HG03135 (cell line): ENCODE measurements at regions not wholly inside any gene's neighbourhood (a gene's known extent, or its start where the extent isn't known, plus 50 kb on each side); places are given as distances from the start of the nearest gene placed in this dataset.

Source experiments
- ATAC-seq: cut with Tn5 transposase; IDR thresholded peaks from one replicate; pipeline ENCODE4 v1.9.1; 2021; ENCODE audit warnings: mild to moderate bottlenecking, moderate library complexity; ENCODE audit not compliant: unreplicated experiment

DNA sequence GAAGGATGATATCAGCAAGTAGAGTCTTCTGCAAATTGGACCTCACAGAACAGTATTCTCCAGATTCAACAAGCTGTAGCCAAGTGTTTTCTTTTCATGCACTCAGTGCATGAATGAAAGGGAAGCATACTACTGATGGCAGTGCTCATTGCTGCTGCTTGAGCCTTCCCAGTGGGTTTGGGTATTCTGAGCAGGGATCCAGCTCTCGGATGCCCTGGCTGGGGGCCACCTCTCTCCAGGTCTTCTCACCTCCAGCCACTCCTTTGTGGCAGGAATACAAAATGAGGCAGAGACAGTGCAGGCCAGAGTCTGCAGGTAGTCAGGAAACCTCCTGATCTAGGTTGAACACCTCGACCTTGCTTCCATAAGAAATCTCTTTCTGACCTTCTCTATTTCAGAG is 390.4 kb upstream of the CELF4 start:
- no peak for ATAC-seq

DNA sequence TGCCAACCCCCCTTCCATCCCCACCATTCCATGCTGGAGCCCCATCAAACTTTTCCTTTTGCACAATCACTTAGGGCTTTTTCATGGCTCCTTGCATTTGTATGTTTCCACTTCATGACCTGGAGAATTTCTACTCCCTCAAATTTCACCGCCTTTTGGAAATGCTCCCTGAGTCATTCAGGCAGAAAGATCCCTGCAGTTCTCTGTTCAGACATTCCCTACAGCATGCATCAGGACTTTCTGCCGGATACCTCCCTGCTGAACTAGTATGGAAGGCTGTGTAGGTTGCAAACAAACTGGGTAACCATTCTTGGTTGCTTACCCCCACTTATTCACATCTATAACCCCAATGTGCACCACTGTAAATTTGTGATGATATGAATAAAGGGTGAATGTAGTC is 389.6 kb upstream of the CELF4 start:
- ATAC-seq, result no peak

DNA sequence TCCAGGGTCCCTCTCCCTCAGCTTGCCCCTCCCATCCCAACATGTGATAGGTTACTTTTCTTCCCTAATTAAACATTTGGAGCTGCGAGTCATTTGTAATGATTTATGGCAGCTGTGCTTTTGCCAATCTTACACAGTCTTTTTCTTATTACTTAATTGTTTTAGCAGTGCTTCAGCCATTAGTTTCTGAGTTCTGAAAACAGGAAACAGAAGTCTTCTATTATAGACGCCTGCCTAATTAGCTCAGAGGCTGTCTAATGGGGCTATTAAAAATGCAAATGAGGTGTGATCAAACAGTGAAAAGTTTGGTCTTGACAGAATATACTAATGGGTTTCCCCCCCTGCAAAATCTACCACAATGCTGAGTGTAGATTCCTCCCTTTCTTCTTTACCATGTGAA is 388.3 kb upstream of the CELF4 start:
- ATAC-seq, result no peak

DNA sequence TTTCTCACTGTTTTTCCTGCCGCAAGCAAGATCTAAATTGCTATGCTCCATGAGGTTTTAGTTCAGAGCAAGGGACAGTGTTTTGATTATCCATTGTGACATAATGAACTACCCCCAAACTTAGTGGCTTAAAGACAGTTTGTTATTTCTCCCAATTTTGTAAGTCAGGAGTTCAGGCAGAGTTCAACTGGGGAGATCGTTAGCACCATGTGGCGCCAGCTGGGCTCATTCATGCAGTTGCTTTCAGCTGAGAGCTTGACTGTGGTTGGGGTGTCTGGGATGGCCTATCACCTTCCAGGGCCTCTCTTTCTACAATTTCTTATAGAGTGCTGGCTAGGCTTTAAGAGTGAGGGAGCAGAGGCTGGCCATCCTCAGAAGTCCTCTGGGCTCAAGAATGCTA is 382.9 kb upstream of the CELF4 start:
- no peak for ATAC-seq

DNA sequence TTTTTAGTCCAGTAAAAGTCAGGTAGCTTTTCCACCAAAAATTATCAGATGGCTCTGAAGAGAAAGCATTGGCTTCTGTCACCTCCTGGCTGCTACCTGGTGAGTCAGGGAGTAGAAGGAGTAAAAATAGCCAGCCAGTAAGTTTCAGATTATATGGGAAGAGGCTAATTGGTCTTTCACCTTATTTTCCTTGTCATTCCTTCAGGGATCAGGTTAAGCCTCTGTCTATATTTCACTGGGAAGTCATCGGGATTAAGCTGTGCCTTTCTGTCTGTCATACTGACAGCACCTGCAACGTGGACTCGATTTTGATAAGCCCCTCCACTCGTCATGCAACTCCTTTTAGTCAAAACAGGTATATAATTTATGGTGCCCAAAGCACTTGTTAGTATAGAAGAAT is 380.7 kb upstream of the CELF4 start:
- ATAC-seq, result no peak

DNA sequence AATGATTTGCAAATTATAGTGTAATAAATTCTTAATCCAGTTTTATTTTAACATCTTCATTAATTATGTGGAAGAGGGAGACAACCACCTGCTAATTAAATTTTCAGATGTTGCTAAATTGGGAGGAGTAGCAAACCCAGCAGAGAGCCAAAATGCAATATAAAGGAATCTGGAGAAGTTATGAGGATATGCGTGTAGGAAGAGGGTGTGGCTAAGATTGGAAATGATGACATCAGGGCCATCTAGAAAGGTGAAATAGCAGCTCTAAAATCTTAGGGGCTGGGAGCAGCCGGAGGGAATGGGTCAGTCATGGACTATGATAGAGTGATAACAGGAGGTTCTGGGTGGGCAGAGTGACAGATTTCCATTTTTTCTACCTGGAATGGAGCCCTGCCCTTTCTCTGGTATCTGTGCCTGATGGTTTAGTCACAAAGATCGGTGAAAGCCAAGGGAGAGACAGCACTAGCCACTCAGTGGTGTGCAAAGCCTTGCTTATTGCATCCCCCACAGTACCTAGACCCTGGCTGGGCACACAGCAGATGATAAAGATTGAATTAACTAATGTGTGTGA is 379.2 kb upstream of the CELF4 start:
- no peak for ATAC-seq

DNA sequence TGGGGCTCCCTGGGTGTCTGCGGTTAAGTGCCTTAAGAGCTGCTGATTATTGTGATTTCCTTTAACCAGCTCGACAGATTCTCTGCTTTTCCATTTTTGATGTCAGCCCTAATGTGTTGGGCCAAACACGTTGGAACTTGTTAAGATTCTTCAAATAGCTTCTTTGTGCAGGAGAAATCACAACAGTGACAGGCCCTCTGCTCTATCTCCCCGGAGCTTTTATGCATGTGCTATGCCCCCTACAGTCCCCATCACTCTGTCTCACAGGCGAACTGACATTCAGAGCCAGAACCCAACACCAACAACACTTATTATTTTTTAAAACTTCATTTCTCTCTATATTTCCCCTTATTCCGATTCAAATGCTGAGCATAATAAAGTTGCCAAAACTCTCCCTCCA is 371.7 kb upstream of the CELF4 start:
- ATAC-seq, result no peak

DNA sequence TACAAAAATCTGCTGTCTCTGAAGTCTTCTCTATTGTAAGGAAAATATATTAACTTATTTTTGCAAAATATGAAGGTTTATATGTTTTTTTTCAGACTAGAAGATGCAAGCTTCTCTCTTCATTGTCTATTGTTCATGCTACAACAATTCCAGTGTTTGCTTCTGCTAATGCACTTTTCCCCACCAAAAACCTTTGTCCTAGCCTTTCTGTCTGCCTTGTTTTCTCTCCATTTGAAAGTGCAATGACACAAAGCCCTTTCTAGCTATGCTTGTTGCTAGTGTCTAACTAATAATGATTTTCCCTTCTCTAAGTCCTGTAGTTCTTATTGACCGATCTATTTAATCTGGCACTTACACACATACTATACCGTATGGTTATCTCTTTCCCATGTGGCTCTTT is 369.5 kb upstream of the CELF4 start:
- no peak for ATAC-seq

DNA sequence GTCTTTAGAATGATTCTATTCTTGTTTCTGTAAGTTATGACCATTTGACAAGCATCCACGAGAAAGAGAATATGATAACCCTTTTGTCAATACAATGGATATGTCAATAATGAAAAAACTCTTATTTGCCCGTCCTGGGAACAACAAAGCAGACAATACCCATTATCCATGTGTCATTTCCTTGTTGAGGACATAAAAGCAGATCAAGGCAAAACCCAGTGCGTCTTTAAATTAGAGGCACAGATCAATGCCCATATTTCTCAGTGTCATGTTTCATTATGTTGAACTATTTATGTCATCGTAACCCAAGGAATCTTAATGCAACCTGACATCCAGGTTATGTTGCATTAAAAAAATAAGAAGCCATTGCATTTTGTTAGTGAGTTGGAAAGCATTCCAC is 365.0 kb upstream of the CELF4 start:
- no peak for ATAC-seq

DNA sequence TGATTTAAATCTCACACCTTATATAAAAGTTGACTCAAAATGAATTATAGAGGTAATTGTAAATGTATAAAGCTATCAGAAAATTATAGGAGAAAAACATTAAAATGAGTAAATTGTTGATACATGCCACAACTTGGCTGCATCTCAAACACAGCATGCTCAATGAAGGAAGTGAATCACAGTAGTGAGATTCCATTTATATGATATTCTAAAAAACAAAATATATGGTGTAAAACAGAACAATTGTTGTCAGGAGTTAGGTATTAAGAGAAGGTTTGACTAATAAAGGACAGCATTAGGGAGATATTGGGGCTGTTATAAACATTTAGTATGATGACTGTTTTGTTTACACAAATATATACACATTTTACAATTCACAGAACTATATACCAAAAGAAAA is 356.6 kb upstream of the CELF4 start:
- no peak for ATAC-seq

DNA sequence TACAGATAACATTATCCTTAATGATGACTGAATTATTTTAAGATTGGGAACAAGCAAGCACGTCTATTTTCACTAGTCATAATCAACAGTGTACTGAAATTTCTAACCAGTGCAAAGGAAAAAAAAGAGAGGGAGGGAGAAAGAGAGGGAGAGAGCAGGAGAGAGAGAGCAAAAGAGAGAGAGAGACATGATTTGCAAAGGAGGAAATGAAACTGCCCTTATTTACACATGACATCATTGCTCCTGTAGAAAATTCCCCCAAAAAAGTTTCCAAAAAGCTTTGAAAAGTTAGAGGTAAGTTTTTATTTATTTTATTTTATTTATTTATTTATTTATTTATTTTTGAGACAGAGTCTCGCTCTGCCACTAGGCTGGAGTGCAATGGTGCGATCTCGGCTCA is 355.3 kb upstream of the CELF4 start:
- ATAC-seq, result no peak

DNA sequence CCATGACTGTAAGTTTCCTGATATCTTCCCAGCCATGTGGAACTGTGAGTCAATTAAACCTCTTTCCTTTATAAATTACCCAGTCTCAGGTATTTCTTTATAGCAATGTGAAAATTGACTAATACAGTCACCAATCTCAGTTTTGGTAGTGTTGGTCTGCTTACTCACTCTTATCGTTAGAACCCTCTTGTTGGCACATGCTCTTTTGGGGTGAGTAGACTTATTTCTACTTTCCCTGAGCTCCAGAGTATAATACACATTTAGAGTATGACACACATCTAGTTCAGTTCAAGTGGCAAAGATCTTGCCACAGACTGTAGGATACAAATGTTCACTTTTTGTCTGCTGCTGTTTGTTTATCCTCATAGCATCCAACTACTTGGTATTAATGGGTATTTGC is 347.5 kb upstream of the CELF4 start:
- no peak for ATAC-seq

DNA sequence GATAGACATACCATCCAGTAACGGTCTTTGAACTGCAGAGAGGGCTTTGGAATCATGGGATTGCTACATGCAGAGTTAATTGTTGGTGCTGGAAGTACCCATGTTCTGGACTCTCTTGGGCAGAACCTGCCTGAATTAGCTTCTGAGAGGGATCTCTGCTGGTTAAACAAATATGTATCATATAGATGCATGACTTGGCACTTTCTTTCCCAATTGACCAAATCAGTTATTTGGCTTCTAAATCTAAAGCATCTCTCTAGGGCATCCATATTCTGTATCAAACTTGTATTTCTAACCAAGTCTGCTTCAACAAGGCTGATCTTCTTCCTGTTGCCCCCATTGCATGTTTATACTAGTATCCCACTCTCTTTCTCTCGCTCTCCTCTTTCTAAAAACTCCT is 336.7 kb upstream of the CELF4 start:
- ATAC-seq, result no peak

DNA sequence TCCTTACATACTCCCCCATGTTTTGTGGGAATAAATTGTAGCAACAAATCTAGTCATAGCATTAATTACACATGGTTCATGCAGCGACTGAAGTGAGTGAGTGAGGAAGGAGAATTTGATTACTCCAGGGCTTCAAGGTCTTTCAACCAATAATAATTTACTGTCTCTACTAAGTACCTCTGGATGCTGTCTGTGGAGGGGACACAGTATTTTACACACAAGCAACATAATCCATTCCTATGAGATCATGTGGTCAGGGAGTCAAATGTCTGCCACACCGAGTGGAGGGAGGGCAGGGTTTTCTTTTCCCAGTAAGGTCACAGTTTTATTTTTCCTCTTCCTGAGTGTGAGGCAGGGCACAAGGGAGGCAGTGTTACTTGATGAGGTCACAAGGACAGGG is 334.7 kb upstream of the CELF4 start:
- ATAC-seq, result no peak

DNA sequence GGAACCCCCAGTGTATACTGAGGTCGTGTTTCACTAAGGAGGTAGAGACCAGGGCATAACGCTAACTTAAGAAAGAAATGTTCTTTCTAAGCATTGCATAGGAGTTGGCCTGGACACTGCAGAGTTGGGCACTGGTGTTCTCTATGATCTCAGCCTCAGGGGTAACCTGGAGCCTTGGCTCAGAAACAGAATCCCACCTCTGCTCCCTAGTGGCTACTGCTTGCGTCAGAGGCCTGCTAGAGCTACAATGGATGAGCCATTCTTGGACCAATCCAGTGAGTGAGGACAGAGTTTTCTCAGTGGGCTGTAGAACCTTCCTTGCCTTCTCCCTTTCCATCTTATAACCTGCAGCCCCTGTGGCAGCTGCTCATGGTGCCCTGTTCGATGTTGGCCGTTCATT is 324.4 kb upstream of the CELF4 start:
- no peak for ATAC-seq

DNA sequence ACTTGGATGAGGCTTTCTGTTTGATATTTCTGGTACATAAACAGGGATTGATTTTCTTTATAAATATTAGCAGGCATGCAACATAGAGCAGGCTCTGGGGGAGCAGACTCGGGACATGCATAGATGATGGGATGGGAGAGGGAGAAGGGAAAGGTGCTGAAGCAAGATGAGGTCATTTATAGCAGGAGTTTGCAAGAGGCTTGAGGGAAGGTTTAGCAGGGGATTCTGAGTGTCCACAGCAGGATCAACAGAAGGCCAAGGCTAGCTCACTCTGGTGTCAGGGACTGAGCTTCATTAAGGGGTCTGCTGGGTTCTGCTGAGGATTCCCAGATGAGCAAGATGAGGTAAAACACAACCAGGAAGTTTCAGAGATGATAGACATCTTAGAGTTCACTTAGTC is 309.1 kb upstream of the CELF4 start:
- no peak for ATAC-seq

DNA sequence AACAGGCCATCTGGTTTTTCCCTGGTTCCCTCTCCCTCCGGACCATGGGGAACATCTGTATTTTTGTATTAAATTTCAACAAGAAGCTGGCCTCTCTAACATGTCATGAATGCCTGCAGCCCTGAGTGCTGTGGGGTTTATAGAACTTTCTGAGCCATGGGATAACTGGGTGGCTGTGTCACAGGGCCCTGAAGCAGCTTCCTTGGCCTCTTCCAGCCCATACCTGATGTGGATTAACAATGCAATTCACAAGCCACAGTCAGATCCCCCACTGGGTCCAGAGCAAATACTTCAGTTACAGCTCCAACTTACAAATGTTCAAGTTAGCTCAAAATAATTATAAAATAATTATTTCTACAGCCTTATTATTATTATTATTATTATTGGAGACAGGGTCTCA is 307.8 kb upstream of the CELF4 start:
- ATAC-seq, result no peak

DNA sequence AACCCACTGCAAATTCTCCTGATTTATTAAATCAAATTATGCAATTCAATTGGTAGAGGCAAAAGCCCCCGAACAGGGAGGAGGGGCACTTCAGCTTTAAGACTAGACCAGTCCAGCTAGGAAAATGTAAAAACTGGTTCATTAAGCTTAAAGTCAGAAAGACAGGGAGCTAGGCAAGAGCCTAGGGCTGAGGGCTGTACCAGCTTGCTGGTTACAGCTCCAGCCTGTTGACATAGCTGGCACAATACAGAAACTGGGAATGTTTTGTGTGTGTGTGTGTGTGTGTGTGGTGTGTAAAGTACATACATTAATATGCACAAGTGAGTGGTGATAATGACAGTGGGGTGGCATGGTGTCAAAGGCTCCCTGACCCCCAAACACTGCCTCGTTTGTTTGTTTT is 307.0 kb upstream of the CELF4 start:
- ATAC-seq, result no peak

DNA sequence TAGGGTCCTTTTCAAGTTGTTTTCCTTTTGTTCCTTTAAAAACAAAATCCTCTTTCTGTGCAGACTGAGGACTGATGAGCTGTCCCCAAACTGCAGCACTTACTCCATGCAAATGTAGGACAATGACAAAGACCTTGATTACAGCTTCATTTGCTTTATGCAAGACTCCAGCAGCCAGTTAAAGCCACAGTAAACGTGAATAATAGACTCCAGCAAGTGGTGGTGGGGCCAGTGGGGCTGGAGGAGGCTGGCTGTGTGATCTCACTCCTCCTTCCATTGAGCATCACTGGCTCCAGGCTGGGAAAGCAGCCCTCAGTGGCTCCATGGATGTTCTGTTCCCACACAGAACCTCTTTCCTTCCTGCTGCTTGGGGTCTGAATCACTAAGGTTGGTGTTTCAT is 306.0 kb upstream of the CELF4 start:
- no peak for ATAC-seq

DNA sequence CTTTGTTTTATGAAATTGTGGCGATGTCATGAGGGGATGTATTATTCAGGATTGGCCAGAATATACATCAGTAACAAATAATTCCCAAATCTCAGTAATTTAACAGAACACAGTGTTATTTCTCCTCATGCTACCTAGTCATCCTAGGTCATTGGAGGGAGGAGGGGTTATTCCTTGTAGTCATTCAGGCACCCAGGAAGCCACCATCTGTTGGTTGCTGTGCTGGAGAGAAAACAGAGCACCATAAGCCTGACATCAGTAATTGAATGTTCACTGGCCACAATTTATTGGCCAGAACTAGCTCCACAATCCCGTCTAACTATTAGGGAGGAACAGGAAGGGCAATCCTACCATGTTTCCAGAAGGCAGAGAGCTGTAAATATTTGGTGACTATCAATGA is 303.5 kb upstream of the CELF4 start:
- no peak for ATAC-seq

DNA sequence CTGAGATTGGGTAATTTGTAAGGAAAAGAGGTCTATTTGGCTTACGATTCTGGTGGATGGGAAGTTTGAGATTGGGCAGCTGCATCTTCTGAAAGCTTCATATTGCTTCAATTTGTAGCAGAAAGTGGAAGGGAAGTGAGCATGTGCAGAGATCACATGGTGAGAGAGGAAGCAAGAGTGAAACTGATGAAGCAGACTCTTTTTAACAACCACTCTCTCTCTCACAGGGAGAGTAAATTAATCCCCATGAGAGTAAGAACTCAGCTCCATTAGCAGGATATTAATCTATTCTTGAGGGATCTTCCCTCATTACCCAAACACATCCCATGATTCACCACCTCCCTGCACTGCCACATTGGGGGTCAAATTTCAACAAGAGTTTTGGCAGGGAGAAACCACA is 298.5 kb upstream of the CELF4 start:
- ATAC-seq, result no peak

DNA sequence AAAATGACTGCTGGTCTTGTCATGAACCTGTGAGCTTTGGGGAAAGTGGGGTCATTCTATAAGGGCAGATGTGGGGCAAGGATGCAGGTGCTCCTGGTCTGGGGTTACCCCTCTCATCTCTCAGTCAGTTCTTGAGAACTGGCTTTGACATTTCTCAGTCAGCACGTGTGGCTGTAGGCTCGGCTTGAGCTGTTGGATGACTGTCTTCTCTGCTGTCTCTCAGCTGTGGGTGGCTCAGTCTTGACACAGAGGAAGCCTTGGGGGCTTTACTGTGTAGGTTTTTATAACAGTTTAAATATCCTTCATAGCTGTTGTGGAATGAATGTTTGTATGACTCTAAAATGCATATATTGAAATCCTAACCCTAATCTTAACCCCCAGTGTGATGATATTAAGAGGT is 296.4 kb upstream of the CELF4 start:
- ATAC-seq, result no peak

DNA sequence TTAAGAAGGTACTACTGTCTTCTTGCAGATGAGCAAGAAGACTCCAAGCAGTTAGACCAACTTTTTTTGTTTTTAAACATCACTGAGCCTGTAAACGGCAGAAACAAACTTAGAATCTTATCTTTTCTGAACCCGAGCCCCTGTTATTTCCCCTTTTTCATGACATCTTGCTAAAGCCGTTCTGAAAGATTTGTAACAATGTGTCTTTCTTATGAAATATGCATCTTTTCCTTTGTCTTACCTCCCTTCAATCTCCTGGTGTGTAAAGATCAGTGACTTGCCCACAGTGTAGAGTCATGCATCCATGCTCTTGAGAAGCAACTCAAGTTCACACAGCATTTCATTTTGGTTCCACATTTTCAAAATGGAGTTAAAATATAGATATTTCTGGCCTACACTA is 288.8 kb upstream of the CELF4 start:
- ATAC-seq, result no peak

DNA sequence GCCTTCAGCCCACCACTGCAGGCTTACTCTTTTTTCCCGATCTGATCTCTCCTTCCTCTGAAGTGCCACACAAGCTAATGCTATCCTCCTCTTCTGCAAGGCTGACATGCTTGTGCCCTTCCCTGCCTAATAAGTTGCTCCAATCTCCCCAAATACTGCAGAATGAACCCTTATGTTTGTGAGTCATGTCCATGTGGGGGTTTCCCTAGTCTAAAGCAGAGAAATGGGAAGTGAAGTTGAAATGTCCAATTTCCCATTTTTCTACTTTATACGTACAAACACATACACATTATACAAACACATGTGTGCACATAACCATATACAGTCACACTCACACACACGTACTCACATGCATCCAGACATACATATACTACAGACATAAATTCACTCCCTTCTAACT is 288.1 kb upstream of the CELF4 start:
- ATAC-seq, result no peak
